Lung (tissue), 11 donors: ENCODE measurements at regions not wholly inside any gene's neighbourhood (a gene's known extent, or its start where the extent isn't known, plus 50 kb on each side); places are given as distances from the start of the nearest gene placed in this dataset.
A peak's percentile ranks its signal among the peaks of the same experiment; 100 is the strongest.

Experiments
- ATAC-seq: fragments of 200-7000 bp; cut with Tn5 transposase; one replicate; pipeline ENCODE4 v1.9.1; 2020; ENCODE audit warnings: moderate number of reproducible peaks; ENCODE audit not compliant: insufficient read depth, low FRiP score
- DNase-seq, 3 donors: peaks; one replicate each; pipeline ENCODE4 v3.0.0-alpha.2; 2013 to 2017
- H3K27ac ChIP-seq, 2 donors: one replicate each; pipeline ENCODE4 v1.5.1; 2013; ENCODE audit warnings: mild to moderate bottlenecking in 2 of 2, moderate library complexity in 2 of 2, control low read depth in 1 of 2, inconsistent platforms in 1 of 2, low read depth in 1 of 2, low read length in 1 of 2
- H3K27me3 ChIP-seq, 3 donors: one replicate each; pipeline ENCODE4 v1.5.1; 2013; ENCODE audit warnings: low read length in 2 of 3; ENCODE audit not compliant: control insufficient read depth in 3 of 3, insufficient read depth in 3 of 3
- H3K36me3 ChIP-seq, 4 donors: one replicate each; pipeline ENCODE4 v1.5.1; 2013; ENCODE audit warnings: low read length in 4 of 4, mild to moderate bottlenecking in 1 of 4, moderate library complexity in 1 of 4; ENCODE audit not compliant: control insufficient read depth in 4 of 4, insufficient read depth in 4 of 4
- H3K4me1 ChIP-seq, 5 donors: one replicate each; pipeline ENCODE4 v1.5.1; 2013; ENCODE audit warnings: low read length in 5 of 5, mild to moderate bottlenecking in 2 of 5, moderate library complexity in 1 of 5; ENCODE audit not compliant: control insufficient read depth in 5 of 5, insufficient read depth in 5 of 5
- H3K4me3 ChIP-seq: one replicate; pipeline ENCODE4 v1.5.1; 2013; ENCODE audit warnings: mild to moderate bottlenecking, control low read depth, moderate library complexity
- H3K9ac ChIP-seq, 2 donors: one replicate each; pipeline ENCODE4 v1.5.1; 2013; ENCODE audit warnings: low read length in 2 of 2, control low read depth in 1 of 2; ENCODE audit not compliant: insufficient read depth in 1 of 2
- H3K9me3 ChIP-seq, 4 donors: one replicate each; pipeline ENCODE4 v1.5.1; 2013; ENCODE audit warnings: low read length in 3 of 4, mild to moderate bottlenecking in 1 of 4, moderate library complexity in 1 of 4; ENCODE audit not compliant: control insufficient read depth in 4 of 4, insufficient read depth in 3 of 4
- CTCF ChIP-seq: IDR thresholded peaks from 2 replicates; pipeline ENCODE4 v1.5.1; 2012; ENCODE audit warnings: mild to moderate bottlenecking; ENCODE audit errors: control extremely low read depth, extremely low read depth
- WGBS, 2 donors: extraction: QIAGEN DNeasy Blood & Tissue Kit; methylation state at CpG; one replicate each; pipeline ENCODE4 v1.1.7; 2013; 5-methylcytosine and 5-hydroxymethylcytosine counted together
- donor health status: control.
- donor health status: control.
- donor health status: Bipolar disorder and iron deficiency.
- donor health status: healthy.
- donor health status: DM: yes; HTN: yes; CAD: no.

GRCh38 chr15:29873264-29873663, 51.0 kb upstream of the TJP1 start:
- Histone ChIP-seq H3K4me3 (no peak overlapping the region), H3K27ac (peak overlapping the region in 1 of 2 donors; percentile 10), H3K36me3 (no peaks in the 10 kb centered on the region), H3K9ac (no peak overlapping the region), H3K9me3 (no peaks in the 10 kb centered on the region), H3K27me3 (no peaks in the 10 kb centered on the region), H3K4me1 (peaks cover 0 to 10% (median 8%) of the 10 kb centered on the region in 5 donors)
- no peak for TF ChIP-seq CTCF
- DNase-seq (no peak), ATAC-seq (no peak)
- WGBS, 2 donors, result 87% methylated on average over 3 of the region's 3 CpGs

- DNase-seq, result no peak
- H3K9ac ChIP-seq, result no peak overlapping the region
- peaks cover 0 to 10% (median 8%) of the 10 kb centered on the region in 5 donors for H3K4me1 ChIP-seq
- H3K9me3 ChIP-seq, result no peaks in the 10 kb centered on the region
- no peak overlapping the region for H3K4me3 ChIP-seq
- WGBS, 2 donors, result 77 to 89% methylated on average over 7 of the region's 7 CpGs
- TF ChIP-seq CTCF, result no peak
- no peaks in the 10 kb centered on the region for H3K27me3 ChIP-seq
- no peak for ATAC-seq
- no peaks in the 10 kb centered on the region for H3K36me3 ChIP-seq
- peak overlapping the region in 1 of 2 donors; percentile 10 for H3K27ac ChIP-seq
Observed at GRCh38 chr15:29872716-29873115, 50.4 kb upstream of the TJP1 start.
